Stimulated activated naive CD8-positive, alpha-beta T cell treated with anti-CD3 and anti-CD28 coated beads, Interleukin-15, Interleukin-2, amounts not matched to agents 100 U/mL and 50 U/mL, for 24 hours (primary cell): ENCODE measurements at regions not wholly inside any gene's neighbourhood (a gene's known extent, or its start where the extent isn't known, plus 50 kb on each side); places are given as distances from the start of the nearest gene placed in this dataset.

Experiments
- ATAC-seq: fragments of 150-1000 bp; cut with Tn5 transposase; one replicate; pipeline ENCODE4 v1.10.0; 2021
- DNase-seq: peaks from one replicate; pipeline ENCODE4 v3.0.0; 2021

DNA sequence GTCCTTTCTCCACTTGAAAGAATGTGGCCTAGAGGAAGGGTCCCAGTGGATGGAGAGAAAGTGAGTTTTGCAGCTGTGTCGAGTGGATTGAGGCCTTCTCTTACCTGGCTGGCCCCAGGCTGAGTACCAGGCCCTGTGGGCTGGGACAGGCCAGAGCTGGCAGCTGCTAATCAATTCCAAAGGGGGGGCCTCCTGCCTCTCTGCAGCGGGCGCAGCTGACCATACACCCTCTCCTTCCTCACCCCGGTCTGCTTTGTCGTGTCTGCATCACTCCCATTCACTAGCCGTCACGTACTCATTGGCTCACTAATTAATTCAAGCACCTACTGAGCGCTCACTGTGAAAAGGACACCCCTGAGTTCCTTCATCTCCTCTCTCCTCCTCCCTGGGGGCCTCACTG, 58.4 kb upstream of the PITX1 start:
- DNase-seq, result no peak

GRCh38 chr5:135091286-135091685, 57.3 kb upstream of the PITX1 start:
- ATAC-seq (no peak), DNase-seq (no peak)

More for the DNA sequence above, 58.4 kb upstream of the PITX1 start:
- ATAC-seq, result no peak

- no peak for ATAC-seq
- no peak for DNase-seq
Measured at GRCh38 chr5:135089912-135090311, 55.9 kb upstream of the PITX1 start.

DNA sequence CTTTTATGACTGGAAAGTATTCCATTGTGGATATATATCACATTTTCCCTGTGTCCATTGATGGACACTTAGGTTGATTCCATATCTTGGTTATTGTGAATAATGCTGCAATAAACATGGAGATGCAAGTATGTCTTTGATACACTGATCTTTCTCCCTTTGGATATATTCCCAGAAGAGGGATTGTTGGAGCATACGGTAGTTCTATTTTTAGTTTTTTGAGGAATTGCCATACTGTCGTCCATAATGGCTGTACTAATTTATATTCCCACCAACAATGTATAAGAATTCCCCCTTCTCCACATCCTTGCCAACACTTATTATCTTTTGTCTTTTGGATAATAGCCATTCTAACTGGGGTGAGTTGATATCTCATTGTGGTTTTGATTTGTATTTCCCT, 54.9 kb upstream of the PITX1 start:
- no peak for ATAC-seq
- no peak for DNase-seq

GRCh38 chr5:135087950-135088349, 53.9 kb upstream of the PITX1 start:
- no peak for ATAC-seq

GRCh38 chr5:135085936-135086725, 52.1 kb upstream of the PITX1 start:
- DNase-seq, result no peak
- ATAC-seq, result no peak

More at GRCh38 chr5:135087950-135088349, 53.9 kb upstream of the PITX1 start:
- no peak for DNase-seq

- DNase-seq (no peak), ATAC-seq (no peak)
Measured at GRCh38 chr5:135085133-135085935, 51.3 kb upstream of the PITX1 start.
